A172 (cell line): ENCODE measurements at regions not wholly inside any gene's neighbourhood (a gene's known extent, or its start where the extent isn't known, plus 50 kb on each side); places are given as distances from the start of the nearest gene placed in this dataset.
"Not testable (repeated sequence)": the region's sequence is repeated elsewhere in the genome, so short reads cannot be mapped to it uniquely, and the experiment has no call there.

ENCODE experiments used
- DNase-seq: peaks from one replicate; pipeline ENCODE4 v3.0.0-alpha.2; 2015; ENCODE audit warnings: low spot score

DNA sequence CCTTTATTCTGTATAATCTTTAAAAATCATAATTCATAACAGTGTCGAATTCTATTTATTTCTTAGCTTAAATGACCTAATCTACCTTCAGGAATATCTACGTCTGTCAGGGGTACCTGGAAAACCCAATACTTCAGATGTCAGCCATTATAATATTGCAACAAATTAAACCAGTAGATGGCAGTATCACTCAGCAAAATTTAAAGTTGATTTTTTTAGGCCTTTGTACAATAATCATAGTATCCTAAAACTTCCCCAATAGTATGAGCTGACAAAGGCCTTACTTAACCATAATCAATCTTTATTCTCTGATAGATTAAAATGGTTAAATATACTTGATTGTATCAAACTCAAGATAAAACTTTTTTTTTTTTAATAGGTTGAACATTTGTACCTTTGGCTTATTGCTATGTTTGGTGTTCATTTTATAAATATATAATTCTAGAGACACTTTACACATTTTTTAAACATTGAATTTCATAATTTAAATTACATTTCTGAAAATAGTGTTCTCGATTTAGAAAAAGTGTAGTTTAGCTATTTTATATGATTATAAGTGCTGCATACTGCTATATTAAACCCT lies 830.2 kb upstream of the SPRY2 start:
- DNase-seq, result peak; percentile 20

DNA sequence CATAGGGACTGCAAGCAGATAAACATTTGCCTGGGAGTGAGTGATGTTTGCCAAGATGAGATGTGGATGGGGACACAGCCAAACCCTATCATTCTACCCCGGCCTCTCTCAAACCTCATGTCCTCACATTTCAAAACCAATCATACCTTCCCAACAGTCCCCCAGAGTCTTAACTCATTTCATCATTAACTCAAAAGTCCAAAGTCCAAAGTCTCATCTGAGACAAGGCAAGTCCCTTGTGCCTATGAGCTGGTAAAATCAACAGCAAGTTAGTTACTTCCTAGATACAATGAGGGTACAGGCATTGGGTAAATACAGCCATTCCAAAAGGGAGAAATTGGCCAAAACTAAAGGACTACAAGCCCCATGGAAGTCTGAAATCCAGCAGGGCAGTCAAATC lies 822.9 kb upstream of the SPRY2 start:
- DNase-seq, result not testable (repeated sequence)

DNA sequence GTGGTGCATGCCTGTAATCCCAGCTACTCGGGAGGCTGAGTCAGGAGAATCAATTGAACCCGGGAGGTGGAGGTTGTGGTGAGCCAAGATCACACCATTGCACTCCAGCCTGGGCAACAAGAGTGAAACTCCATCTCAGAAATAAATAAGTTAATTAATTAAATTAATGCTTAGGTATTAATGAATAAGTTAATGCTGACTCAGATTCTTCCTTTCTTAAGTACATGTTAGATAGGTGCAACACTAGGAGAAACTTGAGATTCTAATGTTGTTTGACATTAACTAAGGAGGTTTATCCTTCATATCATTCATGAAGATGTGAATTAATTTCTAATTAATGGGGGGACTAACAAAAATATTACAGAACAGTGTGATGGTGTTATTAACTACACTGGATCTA lies 812.6 kb upstream of the SPRY2 start:
- no peak for DNase-seq

DNA sequence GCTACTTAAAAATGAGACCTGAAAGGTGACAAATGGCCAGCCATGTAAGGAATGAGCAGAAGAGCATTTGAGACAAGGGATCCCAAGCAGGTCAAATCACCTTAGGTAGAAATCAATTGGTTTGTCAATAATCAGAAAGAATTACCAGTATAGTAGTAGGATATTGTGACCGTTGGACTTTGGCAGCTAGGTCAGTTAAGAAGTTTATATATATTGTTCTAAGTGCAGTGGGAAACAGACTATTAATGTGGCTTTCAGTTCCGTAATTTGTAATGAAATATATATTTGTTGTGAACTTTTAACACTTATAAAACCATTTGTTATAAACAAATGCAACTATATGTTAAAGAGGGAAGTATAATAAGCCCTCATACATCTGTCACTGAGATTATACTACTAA lies 807.9 kb upstream of the SPRY2 start:
- DNase-seq, result no peak

DNA sequence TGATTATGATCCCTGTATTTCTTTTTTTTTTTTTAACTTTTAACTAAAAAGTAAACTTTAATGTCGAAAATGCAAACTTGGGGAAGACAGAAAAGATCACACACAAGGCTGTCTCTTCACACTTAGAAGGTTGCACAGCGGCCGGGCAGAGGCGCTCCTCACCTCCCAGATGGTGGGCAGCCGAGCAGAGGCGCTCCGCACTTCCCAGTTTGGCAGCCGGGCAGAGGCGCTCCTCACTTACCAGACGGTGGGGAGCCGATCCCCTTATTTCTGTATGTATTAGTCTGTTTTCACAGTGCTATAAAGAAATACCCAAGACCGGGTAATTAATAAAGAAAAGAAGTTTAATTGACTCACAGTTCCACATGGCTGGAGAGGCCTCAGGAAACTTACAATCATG lies 805.6 kb upstream of the SPRY2 start:
- not testable (repeated sequence) for DNase-seq

DNA sequence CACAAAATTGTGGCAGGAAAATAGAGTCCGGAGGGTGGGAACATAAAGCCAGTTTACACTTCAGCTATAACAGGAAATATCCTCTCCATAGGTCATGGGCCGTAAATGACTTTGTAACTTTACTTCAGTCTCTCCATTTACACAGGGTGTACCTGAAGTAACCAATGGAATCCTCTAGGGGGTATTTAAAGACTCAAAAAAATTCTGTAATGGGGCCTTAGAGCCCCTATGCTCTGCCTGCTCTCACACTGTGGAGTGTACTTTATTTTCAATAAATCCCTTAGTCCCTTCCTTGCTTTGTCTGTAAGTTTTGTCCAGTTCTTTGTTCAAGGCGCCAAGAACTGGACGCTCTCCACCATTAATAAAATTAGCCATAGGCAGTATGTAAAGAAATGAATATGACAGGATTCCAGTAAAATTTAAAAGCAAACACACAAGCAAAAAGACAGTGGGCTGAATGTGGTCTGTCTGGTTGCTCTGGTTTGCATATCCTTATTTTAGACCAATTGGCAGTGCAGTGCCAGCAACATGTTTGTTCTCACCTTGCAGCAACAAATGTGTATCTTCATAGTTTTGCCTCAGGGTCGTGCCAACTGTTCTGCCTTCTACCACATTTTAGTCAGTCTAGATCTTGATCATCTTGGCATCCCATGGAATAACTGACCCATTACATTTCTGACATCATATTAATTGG lies 801.5 kb upstream of the SPRY2 start:
- DNase-seq, result no peak

DNA sequence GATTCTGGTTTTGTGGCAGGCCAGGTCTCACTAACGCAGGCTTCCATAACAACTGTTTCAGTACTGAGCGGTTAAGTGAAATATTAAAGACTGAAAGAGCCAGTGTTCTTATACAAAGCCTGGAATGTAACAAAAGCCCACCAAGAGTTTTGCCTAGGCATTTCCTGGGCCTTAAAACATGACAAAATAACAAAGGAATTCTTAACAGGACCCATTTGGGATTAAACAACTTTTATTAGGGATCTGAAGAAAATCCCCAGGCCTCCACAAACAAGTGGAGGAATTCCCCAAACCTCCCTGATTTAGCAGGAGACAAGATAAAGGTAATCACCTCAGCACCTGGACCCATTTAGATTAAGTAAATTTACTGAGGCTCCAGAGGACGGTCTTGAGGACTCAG lies 799.7 kb upstream of the SPRY2 start:
- no peak for DNase-seq

DNA sequence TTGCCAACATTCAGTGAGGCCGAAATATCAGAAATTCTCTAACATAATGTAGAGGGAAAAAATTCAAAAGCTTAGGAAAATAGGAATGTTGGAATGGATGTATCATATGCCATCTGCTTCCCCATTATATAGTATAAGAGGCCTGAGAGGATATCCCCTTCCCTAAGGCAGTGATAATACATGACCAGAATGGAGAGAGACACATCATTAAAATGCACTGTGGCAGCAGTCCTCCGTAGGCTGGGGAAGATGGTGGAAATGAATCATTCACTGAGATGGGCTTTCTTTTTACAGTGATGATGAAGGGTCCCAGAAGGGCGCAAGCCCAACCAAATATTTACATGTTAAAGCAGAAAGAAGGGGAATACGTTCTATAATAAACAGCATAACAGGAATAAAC lies 799.1 kb upstream of the SPRY2 start:
- DNase-seq, result no peak

DNA sequence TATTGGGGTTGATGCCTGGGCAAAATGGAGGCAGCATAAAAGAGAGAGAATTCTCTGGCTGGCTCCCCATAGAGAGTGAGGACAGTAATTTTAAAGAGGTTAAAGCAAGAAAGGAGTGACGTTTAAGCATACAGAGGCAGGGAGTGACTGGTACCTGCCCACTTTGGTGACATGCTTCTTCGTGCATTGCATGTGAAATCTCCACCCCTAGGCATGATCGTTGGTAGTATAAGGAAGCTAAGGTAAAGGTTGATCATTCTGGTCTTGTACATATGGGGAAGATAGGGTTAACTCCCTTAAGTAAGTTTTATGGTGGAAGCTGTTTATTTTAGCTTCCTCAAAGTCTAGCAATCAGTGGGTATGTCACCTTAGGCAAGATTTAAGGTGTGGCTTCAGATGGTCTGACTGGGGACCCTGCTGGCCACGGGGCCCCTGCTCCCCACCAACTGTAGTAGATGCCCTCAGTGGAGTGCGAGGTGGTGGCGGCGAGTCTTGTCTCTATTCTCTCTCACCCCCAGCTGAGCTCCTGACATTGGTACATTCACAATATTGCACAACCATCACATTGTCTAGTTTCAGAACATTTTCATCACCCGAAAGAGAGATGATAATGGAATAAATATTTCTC lies 797.5 kb upstream of the SPRY2 start:
- no peak for DNase-seq

DNA sequence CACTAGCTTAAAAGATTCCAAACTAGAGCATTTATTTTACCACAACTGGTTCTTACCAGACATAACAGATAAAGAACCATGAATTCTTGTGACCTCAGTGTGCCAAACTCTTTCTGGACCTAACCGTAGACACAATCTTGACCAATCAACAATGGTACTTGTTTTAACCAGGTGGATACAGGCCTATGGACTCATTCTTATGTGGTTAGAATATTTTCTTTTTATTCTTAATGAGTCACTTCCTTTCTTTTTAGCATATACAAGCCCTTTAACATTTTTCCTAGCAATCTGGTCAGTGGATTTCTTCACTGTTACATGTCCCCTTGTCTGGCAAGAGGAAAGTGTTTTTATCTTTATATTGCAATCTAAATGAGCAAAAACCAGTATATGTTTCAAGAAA lies 792.1 kb upstream of the SPRY2 start:
- peak; percentile 44 for DNase-seq

DNA sequence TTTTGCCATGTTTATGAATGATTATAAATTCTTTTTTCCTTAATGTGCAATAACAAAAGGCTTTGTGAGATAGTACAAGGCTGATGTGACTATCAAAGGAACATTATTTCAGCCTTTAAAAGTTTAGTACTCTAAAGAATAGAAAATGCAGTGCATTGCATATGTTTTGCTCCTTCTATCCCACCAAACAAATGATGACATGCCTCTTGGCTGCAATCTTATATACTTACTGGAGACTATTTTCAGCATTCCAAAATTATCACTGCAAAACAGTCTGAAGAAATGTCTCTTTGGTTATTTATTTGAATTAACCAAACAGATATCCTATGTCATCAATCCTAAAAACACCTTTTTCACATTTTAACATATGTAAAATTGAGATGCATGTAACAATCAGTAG lies 776.5 kb upstream of the SPRY2 start:
- no peak for DNase-seq

DNA sequence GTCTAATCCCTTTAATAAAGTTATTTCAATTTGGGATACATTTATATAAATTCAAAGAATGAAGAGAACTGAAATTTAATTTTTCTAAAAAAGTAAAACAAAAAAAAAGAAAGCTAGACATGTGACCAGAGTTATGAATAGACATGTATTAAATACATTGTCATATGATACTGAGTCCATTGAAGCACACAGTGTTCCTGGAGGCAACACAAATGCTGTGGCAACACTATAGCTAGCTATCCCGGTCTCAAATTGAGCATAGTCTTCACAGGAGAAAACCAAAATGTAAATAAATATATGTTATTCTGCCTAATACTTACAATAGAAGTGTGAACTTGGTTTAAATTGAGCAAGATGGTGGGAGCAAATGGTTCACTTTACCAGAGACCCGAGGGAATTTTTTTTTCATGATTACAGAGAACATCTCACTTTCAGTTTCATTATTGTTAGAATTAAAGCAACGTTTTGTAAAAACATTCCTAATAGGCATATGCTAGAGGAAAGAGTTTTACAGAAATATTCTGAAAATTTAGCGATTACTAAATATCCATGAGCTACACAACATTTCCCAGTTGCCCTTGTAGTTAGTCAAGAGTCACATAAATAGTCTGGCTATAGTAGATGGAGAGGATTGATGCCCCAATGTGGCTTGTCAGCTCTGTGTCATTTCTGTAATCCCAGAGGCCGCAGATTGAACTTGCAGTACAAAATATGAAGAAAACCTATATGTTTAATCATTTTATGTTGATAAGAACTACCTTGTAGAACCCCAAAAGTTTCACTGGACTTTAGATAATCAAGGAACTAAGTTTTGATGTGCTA lies 775.7 kb upstream of the SPRY2 start:
- DNase-seq, result peak; percentile 1

DNA sequence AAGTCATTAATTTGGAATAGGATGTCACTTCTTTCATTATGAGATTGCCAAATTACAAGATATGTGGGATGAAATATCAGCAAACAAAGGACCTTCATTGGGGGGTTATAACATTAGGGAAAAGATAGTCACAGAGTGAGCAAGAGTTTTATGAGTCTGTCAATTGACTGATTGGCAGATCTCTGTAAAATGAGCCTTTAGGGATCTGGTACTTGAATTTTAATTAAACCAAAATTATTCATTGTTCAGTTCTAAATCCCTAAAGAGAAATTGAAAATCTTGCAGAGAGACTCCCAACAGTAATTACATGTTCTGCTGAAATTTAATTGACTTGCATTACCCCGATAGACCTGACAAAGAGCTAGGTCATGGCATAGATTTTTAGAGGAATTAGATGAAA lies 768.1 kb upstream of the SPRY2 start:
- no peak for DNase-seq

DNA sequence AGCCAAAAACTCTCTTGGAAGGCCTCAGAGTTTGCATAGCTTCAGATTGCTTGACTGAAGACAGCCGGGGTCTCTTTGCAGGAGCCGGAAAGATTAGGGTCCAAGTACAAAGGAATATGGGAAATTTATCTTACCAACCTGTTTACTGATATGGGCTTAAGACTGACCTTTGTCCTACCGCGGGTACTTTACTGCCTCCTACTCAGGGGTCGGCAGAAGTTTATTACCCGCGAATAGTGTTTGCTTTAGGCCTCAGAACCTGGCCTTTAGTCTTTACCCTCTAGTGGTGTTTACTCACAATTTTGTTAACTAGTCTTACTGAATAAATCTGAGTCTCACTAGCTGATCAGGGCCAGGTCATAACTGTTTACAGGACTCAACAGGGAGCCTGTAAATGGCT lies 765.4 kb upstream of the SPRY2 start:
- DNase-seq, result no peak

DNA sequence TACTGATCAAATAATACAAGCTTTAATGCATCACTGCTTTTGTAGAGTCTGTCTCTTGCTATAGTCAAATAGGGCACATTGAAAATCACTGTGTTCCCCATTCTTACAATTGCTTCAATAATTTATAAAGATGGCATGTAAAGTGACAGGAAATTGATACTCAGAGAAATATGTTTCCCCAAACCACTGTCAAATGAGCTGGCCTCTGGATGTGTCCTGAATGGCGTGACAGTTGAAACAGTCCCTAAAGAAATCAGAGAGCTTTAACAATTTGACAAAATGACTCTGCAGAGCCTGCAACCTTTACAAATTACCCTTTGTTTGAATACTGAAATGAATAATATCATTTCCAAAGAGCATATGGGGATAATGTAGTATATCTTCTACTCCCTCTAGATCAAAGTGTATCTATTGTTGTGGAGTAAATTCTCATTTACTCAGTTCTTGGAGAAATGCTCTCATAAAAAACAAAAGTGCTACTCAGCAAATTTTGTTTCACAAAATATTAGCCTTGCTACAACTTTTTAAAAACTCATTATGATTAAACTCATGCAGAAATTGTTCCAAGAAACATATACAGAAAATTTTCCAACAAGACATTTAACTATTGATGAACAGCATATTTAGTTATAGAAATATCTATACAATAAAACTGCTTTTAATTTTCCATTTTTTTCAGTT lies 763.2 kb upstream of the SPRY2 start:
- no peak for DNase-seq

DNA sequence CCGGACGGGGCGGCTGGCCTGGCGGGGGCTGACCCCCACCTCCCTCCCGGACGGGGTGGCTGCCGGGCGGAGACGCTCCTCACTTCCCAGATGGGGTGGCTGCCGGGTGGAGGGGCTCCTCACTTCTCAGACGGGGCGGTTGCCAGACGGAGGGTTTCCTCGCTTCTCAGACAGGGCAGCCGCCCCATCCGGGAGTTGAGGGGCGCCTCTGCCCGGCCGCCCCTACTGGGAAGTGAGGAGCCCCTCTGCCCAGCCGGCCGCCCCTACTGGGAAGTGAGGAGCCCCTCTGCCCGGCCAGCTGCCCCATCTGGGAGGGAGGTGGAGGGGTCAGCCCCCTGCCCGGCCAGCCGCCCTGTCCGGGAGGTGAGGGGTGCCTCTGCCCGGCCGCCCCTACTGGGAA lies 761.1 kb upstream of the SPRY2 start:
- DNase-seq, result not testable (repeated sequence)

DNA sequence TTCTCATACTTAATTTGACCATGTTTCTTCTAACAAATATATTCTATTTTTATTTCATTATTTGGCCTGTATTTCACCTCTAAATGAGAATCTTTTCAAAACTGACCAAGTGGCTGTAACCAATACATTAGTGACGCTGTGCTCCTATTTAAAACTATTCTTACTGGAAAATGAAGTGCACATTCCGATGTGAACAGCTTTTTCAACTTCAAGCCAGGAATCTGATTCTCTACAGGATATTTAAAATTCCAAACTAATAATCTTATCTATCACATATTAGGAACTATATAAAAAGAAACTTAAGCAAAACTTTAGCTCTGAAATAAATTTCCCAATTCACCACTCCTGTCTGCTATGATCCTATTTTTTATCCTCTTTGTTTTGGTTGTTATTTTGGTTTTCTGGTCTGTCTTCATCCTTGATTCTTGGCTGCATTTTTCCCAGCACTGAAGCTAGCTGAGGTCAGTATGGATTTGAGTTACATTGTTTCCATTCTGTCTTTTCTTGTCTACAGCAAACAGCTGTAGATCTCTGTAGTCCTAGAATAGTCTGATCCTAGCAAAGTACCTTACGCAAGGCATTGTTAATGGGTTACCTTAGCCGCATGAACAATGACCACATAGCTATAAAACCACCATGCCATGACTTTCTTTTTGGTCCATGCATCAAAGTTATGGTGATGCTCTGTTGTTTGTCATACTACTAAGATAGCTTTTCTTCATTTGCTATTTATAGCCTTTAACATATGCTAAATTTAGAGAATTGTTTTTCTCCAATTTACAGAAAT lies 748.6 kb upstream of the SPRY2 start:
- no peak for DNase-seq

DNA sequence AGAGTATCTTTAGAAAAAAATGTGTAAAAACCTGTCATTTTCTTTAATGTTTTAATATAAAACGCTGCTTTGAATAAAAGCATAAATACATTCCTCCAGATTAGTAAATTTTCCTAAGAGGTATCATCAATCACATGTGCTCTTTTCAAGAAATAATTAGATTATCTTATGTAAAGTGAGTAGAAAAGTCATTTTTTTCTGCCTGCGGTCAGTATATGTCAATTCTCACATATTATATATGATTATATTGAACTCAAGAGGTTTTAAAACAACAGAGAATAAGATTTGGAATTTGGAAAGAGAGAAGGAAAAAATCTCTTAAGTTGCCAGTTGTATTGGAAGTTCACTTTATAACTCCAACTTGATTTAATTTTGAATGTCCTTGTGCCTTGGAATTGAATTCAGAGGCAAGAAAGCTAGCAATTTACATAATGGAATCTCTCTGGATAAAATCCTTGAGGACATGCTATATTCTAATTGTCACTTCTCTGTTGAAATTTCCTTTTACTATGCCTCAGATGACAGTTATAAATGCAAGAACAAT lies 740.1 kb upstream of the SPRY2 start:
- no peak for DNase-seq

DNA sequence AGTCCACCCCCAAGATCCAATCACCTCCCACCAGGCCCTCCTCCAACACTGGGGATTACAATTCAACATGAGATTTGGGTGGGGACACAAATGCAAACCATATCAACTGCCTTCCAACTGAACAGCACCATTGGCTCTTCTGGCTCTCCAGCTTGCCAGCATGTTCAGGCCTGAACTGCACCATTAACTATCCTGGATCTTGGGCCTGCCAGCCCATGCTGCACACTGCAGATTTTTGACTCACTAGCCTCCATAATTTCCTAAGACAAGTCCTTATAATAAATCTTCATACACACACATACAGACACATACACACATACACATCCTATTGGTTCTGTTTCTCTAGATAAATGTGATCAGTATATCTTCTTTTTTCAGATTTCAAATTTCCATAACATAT lies 737.1 kb upstream of the SPRY2 start:
- DNase-seq, result no peak

DNA sequence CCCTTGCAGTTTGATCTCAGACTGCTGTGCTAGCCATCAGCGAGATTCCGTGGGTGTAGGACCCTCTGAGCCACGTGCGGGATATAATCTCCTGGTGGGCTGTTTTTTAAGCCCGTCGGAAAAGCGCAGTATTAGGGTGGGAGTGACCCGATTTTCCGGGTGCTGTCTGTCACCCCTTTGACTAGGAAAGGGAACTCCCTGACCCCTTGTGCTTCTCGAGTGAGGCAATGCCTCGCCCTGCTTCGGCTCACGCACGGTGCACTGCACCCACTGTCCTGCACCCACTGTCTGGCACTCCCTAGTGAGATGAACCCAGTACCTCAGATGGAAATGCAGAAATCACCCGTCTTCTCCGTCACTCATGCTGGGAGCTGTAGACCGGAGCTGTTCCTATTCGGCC lies 728.9 kb upstream of the SPRY2 start:
- DNase-seq, result not testable (repeated sequence)

DNA sequence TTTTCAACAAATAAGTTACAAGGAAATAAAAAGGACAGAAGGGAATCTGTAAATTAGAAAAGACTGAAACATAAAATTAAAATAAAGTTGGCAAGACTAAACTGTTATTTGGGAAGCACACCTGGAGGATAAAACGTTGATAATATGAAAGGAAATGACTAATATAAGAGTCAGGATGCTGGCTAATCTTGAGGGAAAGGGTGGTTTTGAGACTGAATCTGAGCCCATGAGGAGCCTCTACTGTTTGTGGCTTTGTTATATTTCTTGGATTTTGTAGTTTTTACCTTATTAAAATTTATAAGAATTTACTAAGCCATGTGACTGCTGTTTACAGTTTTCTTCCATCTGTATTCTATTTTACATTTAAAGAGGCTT lies 718.0 kb upstream of the SPRY2 start:
- peak; percentile 29 for DNase-seq
